Mesendoderm (in vitro differentiated cells): ENCODE measurements at regions not wholly inside any gene's neighbourhood (a gene's known extent, or its start where the extent isn't known, plus 50 kb on each side); places are given as distances from the start of the nearest gene placed in this dataset.

Experiments used
- DNase-seq: peaks from one replicate; pipeline ENCODE4 v3.0.0; 2013
- H2AK5ac ChIP-seq: 2 replicates; pipeline ENCODE4 v1.6.1; 2013; ENCODE audit warnings: low read length, inconsistent platforms
- H2BK120ac ChIP-seq: 2 replicates; pipeline ENCODE4 v1.6.1; 2013; ENCODE audit warnings: low read depth, mild to moderate bottlenecking, low read length, moderate library complexity, mixed read lengths
- H2BK15ac ChIP-seq: replicated peaks from 2 replicates; pipeline ENCODE4 v1.6.1; 2013; ENCODE audit warnings: low read depth, mild to moderate bottlenecking, moderate library complexity
- H2BK5ac ChIP-seq: 2 replicates; pipeline ENCODE4 v1.6.1; 2013; ENCODE audit warnings: low read length, inconsistent platforms
- H3K18ac ChIP-seq: 2 replicates; pipeline ENCODE4 v1.6.1; 2013; ENCODE audit warnings: mild to moderate bottlenecking, low read length, mixed read lengths
- H3K23ac ChIP-seq: one replicate; pipeline ENCODE4 v1.6.1; 2013; ENCODE audit warnings: low read length
- H3K27ac ChIP-seq: 2 replicates; pipeline ENCODE4 v1.5.1; 2013; ENCODE audit warnings: low read depth, mild to moderate bottlenecking, inconsistent platforms, low read length, moderate library complexity
- H3K27me3 ChIP-seq: 2 replicates; pipeline ENCODE4 v1.6.1; 2013; ENCODE audit warnings: low read length, control low read depth, mild to moderate bottlenecking, inconsistent platforms; ENCODE audit not compliant: insufficient read depth, poor library complexity
- H3K36me3 ChIP-seq: 2 replicates; pipeline ENCODE4 v1.6.1; 2013; ENCODE audit warnings: low read length, inconsistent platforms; ENCODE audit not compliant: control insufficient read depth, insufficient read depth
- H3K4ac ChIP-seq: one replicate; pipeline ENCODE4 v1.6.1; 2013; ENCODE audit warnings: low read depth, mild to moderate bottlenecking, low read length, moderate library complexity
- H3K4me1 ChIP-seq: 2 replicates; pipeline ENCODE4 v1.6.1; 2013; ENCODE audit warnings: low read depth, low read length, inconsistent platforms; ENCODE audit not compliant: control insufficient read depth
- H3K4me2 ChIP-seq: 2 replicates; pipeline ENCODE4 v1.6.1; 2013; ENCODE audit warnings: low read length
- H3K4me3 ChIP-seq: 2 replicates; pipeline ENCODE4 v1.5.1; 2013; ENCODE audit warnings: mild to moderate bottlenecking, low read length
- H3K56ac ChIP-seq: one replicate; pipeline ENCODE4 v1.6.1; 2013; ENCODE audit warnings: low read length
- H3K79me1 ChIP-seq: 2 replicates; pipeline ENCODE4 v1.6.1; 2013; ENCODE audit warnings: low read length, inconsistent platforms
- H3K79me2 ChIP-seq: 2 replicates; pipeline ENCODE4 v1.6.1; 2013; ENCODE audit warnings: mild to moderate bottlenecking, low read length; ENCODE audit not compliant: control insufficient read depth, insufficient read depth
- H3K9ac ChIP-seq: 2 replicates; pipeline ENCODE4 v1.6.1; 2013; ENCODE audit warnings: low read length, inconsistent platforms
- H4K5ac ChIP-seq: one replicate; pipeline ENCODE4 v1.6.1; 2013; ENCODE audit warnings: low read length
- H4K8ac ChIP-seq: one replicate; pipeline ENCODE4 v1.6.1; 2013; ENCODE audit warnings: low read depth, mild to moderate bottlenecking, control low read depth, low read length, moderate library complexity
- WGBS: extraction: QIAGEN DNeasy Blood & Tissue Kit; methylation state at CpG from one replicate; pipeline ENCODE4 v1.1.7; 2013; ENCODE audit warnings: low lambda C conversion rate, missing lambda C conversion rate; ENCODE audit not compliant: insufficient coverage; ENCODE audit errors: extremely low coverage; 5-methylcytosine and 5-hydroxymethylcytosine counted together

DNA sequence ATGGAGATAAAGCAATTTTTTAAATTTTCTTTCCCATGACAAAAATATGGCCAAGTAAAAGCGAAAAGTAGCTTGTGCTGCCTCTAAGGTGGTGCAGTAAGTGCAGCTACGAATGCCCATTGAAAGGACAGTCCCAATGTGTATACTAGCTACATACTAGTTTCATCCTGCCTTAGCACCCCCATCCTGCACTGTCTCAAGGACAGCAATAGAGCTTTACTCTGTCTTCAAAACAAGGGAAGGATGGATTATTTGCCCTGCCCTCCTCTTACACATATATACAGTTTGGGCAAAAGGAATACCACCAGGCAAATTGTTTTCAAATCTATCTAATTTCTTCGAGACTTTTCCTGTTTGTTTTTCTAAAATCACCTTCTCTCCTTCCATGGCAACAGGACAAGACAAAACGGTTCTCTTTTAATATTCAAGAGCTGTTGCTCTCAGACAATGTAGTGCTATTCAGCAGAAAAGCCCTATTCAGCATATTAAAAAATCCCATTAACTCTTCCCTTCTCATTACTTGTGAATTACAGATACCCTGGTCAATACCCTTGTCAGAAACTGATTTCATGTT lies 75.1 kb upstream of the SLC7A11 start:
- H3K79me1 ChIP-seq = no peaks in the 10 kb centered on the region
- H2BK15ac ChIP-seq = no peak overlapping the region
- H4K8ac ChIP-seq = no peak overlapping the region
- no CpG with 5 or more reads among the region's 4 CpGs for WGBS
- no peak overlapping the region for H2BK120ac ChIP-seq
- H4K5ac ChIP-seq = no peak overlapping the region
- H2AK5ac ChIP-seq = no peak overlapping the region
- H3K36me3 ChIP-seq = no peaks in the 10 kb centered on the region
- no peaks in the 10 kb centered on the region for H3K27me3 ChIP-seq
- no peak overlapping the region for H3K4me3 ChIP-seq
- no peak overlapping the region for H3K23ac ChIP-seq
- H3K79me2 ChIP-seq = no peaks in the 10 kb centered on the region
- no peak overlapping the region for H3K9ac ChIP-seq
- H3K4me1 ChIP-seq = no peaks in the 10 kb centered on the region
- no peak overlapping the region for H3K56ac ChIP-seq
- H3K18ac ChIP-seq = no peak overlapping the region
- no peak overlapping the region for H3K27ac ChIP-seq
- H3K4me2 ChIP-seq = no peak overlapping the region
- H3K4ac ChIP-seq = no peak overlapping the region
- H2BK5ac ChIP-seq = no peak overlapping the region
- DNase-seq = no peak

GRCh38 chr4:138312536-138312911 lies 70.4 kb upstream of the SLC7A11 start:
- Histone ChIP-seq H4K5ac (no peak overlapping the region), H3K27me3 (no peaks in the 10 kb centered on the region), H3K4me2 (no peak overlapping the region), H3K9ac (no peak overlapping the region), H3K36me3 (no peaks in the 10 kb centered on the region), H2AK5ac (no peak overlapping the region), H3K4me3 (no peak overlapping the region), H3K27ac (no peak overlapping the region), H4K8ac (no peak overlapping the region), H2BK5ac (no peak overlapping the region), H3K23ac (no peak overlapping the region), H3K56ac (no peak overlapping the region), H3K79me1 (no peaks in the 10 kb centered on the region), H2BK15ac (no peak overlapping the region), H3K4ac (no peak overlapping the region), H3K79me2 (no peaks in the 10 kb centered on the region), H3K18ac (no peak overlapping the region), H3K4me1 (no peaks in the 10 kb centered on the region), H2BK120ac (no peak overlapping the region)
- DNase-seq = no peak
- WGBS = no CpG with 5 or more reads among the region's 1 CpG

DNA sequence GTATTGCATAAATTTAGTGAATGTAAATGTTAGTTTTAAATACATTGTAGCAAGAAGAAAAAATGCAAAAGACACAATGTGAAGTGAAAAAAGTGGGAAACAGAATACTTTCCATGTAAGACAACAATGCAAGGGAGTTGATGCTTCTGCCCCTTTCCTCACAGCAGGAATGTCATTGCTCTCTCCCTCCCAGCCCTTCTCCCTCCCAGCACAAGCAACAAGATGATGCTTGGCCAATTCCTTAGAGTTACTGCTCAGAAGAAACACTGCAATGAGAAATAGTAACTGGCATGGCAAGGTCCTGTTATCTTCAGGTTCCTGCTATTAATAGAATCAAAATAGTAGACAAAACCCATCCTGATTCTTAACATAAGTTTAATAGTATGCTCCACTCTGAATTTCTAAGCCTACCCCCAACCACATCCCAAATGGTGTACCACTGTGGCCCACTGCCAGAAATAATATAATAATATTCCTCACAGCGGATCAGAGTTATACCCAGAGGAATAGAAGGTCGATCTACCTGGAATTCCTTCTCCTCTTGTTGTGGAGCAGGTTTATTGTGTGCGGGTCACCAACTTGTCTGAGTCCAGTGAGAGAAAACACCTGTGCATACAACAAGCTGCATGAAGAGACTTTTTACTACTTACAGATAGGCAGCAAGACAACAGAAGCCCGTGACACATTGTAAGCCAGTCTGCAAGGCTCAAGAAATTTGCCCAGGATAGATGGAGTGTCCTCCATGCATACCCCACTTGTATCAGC lies 69.8 kb upstream of the SLC7A11 start:
- Histone ChIP-seq H3K56ac (no peak overlapping the region), H3K4me2 (no peak overlapping the region), H3K23ac (no peak overlapping the region), H3K79me1 (no peaks in the 10 kb centered on the region), H3K36me3 (no peaks in the 10 kb centered on the region), H3K4ac (no peak overlapping the region), H2BK5ac (no peak overlapping the region), H3K4me3 (no peak overlapping the region), H4K5ac (no peak overlapping the region), H3K4me1 (no peaks in the 10 kb centered on the region), H4K8ac (no peak overlapping the region), H3K79me2 (no peaks in the 10 kb centered on the region), H2AK5ac (no peak overlapping the region), H3K18ac (no peak overlapping the region), H2BK120ac (no peak overlapping the region), H3K27me3 (no peaks in the 10 kb centered on the region), H3K27ac (no peak overlapping the region), H3K9ac (no peak overlapping the region), H2BK15ac (no peak overlapping the region)
- WGBS = no CpG with 5 or more reads among the region's 4 CpGs
- DNase-seq = peak; percentile 22

DNA sequence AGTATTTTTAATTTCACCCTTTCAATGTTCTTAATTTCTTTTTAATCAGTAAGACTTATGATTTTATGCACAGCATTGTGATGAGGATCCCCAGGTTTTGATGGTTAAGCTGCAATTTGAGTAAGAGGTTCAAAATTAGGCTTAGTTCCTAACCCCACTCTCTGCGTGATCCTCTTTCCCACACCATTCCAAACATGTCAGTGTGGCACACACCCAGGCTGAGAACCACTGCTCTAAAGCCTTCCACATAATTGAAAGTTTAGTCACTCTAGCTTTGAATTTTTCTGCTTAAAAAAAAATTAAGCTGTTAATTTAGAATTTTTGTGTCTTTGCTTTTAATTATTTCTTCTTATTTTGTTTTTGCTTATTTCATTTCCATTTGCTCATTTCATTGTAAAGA lies 68.8 kb upstream of the SLC7A11 start:
- H3K79me2 ChIP-seq = no peaks in the 10 kb centered on the region
- no peak overlapping the region for H3K9ac ChIP-seq
- no peak overlapping the region for H4K8ac ChIP-seq
- H3K4me2 ChIP-seq = no peak overlapping the region
- no peak overlapping the region for H3K23ac ChIP-seq
- H3K27ac ChIP-seq = no peak overlapping the region
- no peak overlapping the region for H2BK5ac ChIP-seq
- H3K18ac ChIP-seq = no peak overlapping the region
- WGBS = no CpG with 5 or more reads among the region's 1 CpG
- H2BK15ac ChIP-seq = no peak overlapping the region
- no peak overlapping the region for H3K4ac ChIP-seq
- H3K36me3 ChIP-seq = no peaks in the 10 kb centered on the region
- H3K4me1 ChIP-seq = no peaks in the 10 kb centered on the region
- no peaks in the 10 kb centered on the region for H3K79me1 ChIP-seq
- no peak overlapping the region for H3K56ac ChIP-seq
- no peak for DNase-seq
- no peak overlapping the region for H2AK5ac ChIP-seq
- H3K4me3 ChIP-seq = no peak overlapping the region
- no peak overlapping the region for H2BK120ac ChIP-seq
- H3K27me3 ChIP-seq = no peaks in the 10 kb centered on the region
- H4K5ac ChIP-seq = no peak overlapping the region

DNA sequence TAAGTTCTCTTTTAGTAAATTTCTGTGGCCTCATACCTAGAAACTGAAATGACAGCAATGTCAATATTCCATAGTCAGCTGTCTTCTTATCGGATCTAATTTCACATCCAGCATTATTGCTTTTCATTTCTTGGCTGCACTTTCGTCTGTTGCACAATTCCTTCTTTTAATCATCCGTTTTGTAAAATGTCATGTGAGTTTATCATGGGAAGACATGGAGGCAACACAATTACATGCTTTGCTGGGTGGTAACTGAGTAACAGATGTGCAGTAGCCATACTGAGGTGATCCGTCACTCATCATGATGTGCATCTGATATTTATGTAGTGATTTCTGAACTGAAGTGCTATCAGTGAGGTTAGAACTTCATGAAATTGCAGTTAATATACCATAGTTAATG lies 68.3 kb upstream of the SLC7A11 start:
- H2BK120ac ChIP-seq = no peak overlapping the region
- H3K79me1 ChIP-seq = no peaks in the 10 kb centered on the region
- no peaks in the 10 kb centered on the region for H3K4me1 ChIP-seq
- no peak overlapping the region for H4K8ac ChIP-seq
- no peak overlapping the region for H3K4ac ChIP-seq
- H3K9ac ChIP-seq = no peak overlapping the region
- H3K4me2 ChIP-seq = no peak overlapping the region
- no CpG with 5 or more reads among the region's 4 CpGs for WGBS
- no peak overlapping the region for H3K23ac ChIP-seq
- no peak overlapping the region for H2AK5ac ChIP-seq
- H3K56ac ChIP-seq = no peak overlapping the region
- H3K27me3 ChIP-seq = no peaks in the 10 kb centered on the region
- H4K5ac ChIP-seq = no peak overlapping the region
- no peaks in the 10 kb centered on the region for H3K36me3 ChIP-seq
- no peaks in the 10 kb centered on the region for H3K79me2 ChIP-seq
- no peak for DNase-seq
- no peak overlapping the region for H3K18ac ChIP-seq
- H3K4me3 ChIP-seq = no peak overlapping the region
- no peak overlapping the region for H3K27ac ChIP-seq
- H2BK15ac ChIP-seq = no peak overlapping the region
- H2BK5ac ChIP-seq = no peak overlapping the region

- H2BK120ac ChIP-seq = no peak overlapping the region
- H4K8ac ChIP-seq = no peak overlapping the region
- H3K36me3 ChIP-seq = no peaks in the 10 kb centered on the region
- H2BK15ac ChIP-seq = no peak overlapping the region
- no peaks in the 10 kb centered on the region for H3K4me1 ChIP-seq
- H2AK5ac ChIP-seq = no peak overlapping the region
- no peak overlapping the region for H3K56ac ChIP-seq
- H2BK5ac ChIP-seq = no peak overlapping the region
- no peak overlapping the region for H3K9ac ChIP-seq
- no peaks in the 10 kb centered on the region for H3K27me3 ChIP-seq
- no CpG with 5 or more reads among the region's 7 CpGs for WGBS
- no peak overlapping the region for H3K4me3 ChIP-seq
- DNase-seq = no peak
- H4K5ac ChIP-seq = no peak overlapping the region
- no peaks in the 10 kb centered on the region for H3K79me1 ChIP-seq
- no peaks in the 10 kb centered on the region for H3K79me2 ChIP-seq
- no peak overlapping the region for H3K27ac ChIP-seq
- no peak overlapping the region for H3K23ac ChIP-seq
- H3K4me2 ChIP-seq = no peak overlapping the region
- no peak overlapping the region for H3K4ac ChIP-seq
- H3K18ac ChIP-seq = no peak overlapping the region
Observed at GRCh38 chr4:138308356-138308755, 66.2 kb upstream of the SLC7A11 start.
